ENCODE measurements at regions not wholly inside any gene's neighbourhood (a gene's known extent, or its start where the extent isn't known, plus 50 kb on each side); places are given as distances from the start of the nearest gene placed in this dataset.
"Not testable (repeated sequence)": the region's sequence is repeated elsewhere in the genome, so short reads cannot be mapped to it uniquely, and the experiment has no call there.

- not testable (repeated sequence) for TF ChIP-seq CTCF (IDR thresholded peaks at IDR 0.05; ENCODE audit: low read depth, low read length, missing input control); EGR1 (IDR thresholded peaks at IDR 0.05; ENCODE audit: low read depth in 2 of 2); GABPA (IDR thresholded peaks at IDR 0.05 in 1 of 2, conservative IDR thresholded peaks at IDR 0.05 in 1 of 2); YY1 (IDR thresholded peaks at IDR 0.05)
Observed at GRCh38 chr10:76815505-76815904, 822.1 kb downstream of the KCNMA1 start.
